Lung (tissue), 11 donors: ENCODE measurements at regions not wholly inside any gene's neighbourhood (a gene's known extent, or its start where the extent isn't known, plus 50 kb on each side); places are given as distances from the start of the nearest gene placed in this dataset.

Source experiments
- ATAC-seq: fragments of 200-7000 bp; cut with Tn5 transposase; one replicate; pipeline ENCODE4 v1.9.1; 2020; ENCODE audit warnings: moderate number of reproducible peaks; ENCODE audit not compliant: insufficient read depth, low FRiP score
- DNase-seq, 3 donors: peaks; one replicate each; pipeline ENCODE4 v3.0.0-alpha.2; 2013 to 2017
- H3K27ac ChIP-seq, 2 donors: one replicate each; pipeline ENCODE4 v1.5.1; 2013; ENCODE audit warnings: mild to moderate bottlenecking in 2 of 2, moderate library complexity in 2 of 2, control low read depth in 1 of 2, inconsistent platforms in 1 of 2, low read depth in 1 of 2, low read length in 1 of 2
- H3K27me3 ChIP-seq, 3 donors: one replicate each; pipeline ENCODE4 v1.5.1; 2013; ENCODE audit warnings: low read length in 2 of 3; ENCODE audit not compliant: control insufficient read depth in 3 of 3, insufficient read depth in 3 of 3
- H3K36me3 ChIP-seq, 4 donors: one replicate each; pipeline ENCODE4 v1.5.1; 2013; ENCODE audit warnings: low read length in 4 of 4, mild to moderate bottlenecking in 1 of 4, moderate library complexity in 1 of 4; ENCODE audit not compliant: control insufficient read depth in 4 of 4, insufficient read depth in 4 of 4
- H3K4me1 ChIP-seq, 5 donors: one replicate each; pipeline ENCODE4 v1.5.1; 2013; ENCODE audit warnings: low read length in 5 of 5, mild to moderate bottlenecking in 2 of 5, moderate library complexity in 1 of 5; ENCODE audit not compliant: control insufficient read depth in 5 of 5, insufficient read depth in 5 of 5
- H3K4me3 ChIP-seq: one replicate; pipeline ENCODE4 v1.5.1; 2013; ENCODE audit warnings: mild to moderate bottlenecking, control low read depth, moderate library complexity
- H3K9ac ChIP-seq, 2 donors: one replicate each; pipeline ENCODE4 v1.5.1; 2013; ENCODE audit warnings: low read length in 2 of 2, control low read depth in 1 of 2; ENCODE audit not compliant: insufficient read depth in 1 of 2
- H3K9me3 ChIP-seq, 4 donors: one replicate each; pipeline ENCODE4 v1.5.1; 2013; ENCODE audit warnings: low read length in 3 of 4, mild to moderate bottlenecking in 1 of 4, moderate library complexity in 1 of 4; ENCODE audit not compliant: control insufficient read depth in 4 of 4, insufficient read depth in 3 of 4
- whole genome bisulfite sequencing, 2 donors: extraction: QIAGEN DNeasy Blood & Tissue Kit; methylation state at CpG; one replicate each; pipeline ENCODE4 v1.1.7; 2013; 5-methylcytosine and 5-hydroxymethylcytosine counted together
- TF ChIP-seq, protein P1 (sequence below): IDR thresholded peaks from 2 replicates; pipeline ENCODE4 v1.5.1; 2012; ENCODE audit warnings: mild to moderate bottlenecking; ENCODE audit errors: control extremely low read depth, extremely low read depth
- donor health status: control.
- donor health status: control.
- donor health status: Bipolar disorder and iron deficiency.
- donor health status: healthy.
- donor health status: DM: yes; HTN: yes; CAD: no.

DNA sequence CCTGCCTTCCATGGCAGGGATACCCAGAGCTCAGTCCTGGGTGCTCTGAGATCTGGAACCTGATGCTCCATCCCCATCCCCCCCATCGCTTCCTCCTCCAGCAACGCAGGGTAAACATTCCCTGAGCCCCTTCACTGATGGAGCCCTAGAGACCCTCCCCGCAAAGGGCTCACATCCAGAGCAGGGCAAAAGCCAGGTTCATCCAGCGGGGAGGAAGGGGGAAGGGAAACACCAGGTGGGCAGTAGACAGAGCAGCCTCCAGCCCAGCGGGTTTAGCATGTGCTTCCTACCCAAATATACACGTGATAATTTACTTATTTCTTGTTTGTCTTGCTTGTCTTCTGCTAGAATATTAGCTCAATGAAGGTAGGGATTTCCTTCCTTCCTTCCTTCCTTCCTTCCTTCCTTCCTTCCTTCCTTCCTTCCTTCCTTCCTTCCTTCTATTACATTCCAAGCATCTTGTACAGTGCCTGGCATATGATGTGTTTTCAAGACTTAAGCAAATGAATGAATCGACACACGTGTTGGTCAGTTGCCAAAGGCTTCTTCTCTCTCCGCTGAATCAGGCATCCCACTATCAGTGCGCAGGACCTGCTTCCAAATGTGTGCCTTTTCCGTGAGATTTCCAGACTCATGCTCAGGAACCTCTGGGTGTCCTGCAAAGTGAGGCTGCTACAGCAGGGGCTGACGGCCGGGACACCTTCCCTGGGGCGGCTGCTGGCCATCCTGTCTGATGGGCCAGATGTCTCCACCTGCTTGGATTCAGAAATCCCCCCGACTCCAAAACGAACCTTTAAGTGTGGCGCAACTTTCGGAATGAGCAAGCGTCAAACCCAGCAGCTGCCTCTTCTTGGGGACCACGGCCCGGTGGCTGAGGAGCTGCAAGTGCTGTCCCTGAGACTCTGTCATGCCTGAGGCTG is 955.1 kb downstream of the BRD1 start:
- WGBS, 2 donors = 74 to 80% methylated on average over 21 of the region's 21 CpGs
- TF ChIP-seq, protein P1, sequence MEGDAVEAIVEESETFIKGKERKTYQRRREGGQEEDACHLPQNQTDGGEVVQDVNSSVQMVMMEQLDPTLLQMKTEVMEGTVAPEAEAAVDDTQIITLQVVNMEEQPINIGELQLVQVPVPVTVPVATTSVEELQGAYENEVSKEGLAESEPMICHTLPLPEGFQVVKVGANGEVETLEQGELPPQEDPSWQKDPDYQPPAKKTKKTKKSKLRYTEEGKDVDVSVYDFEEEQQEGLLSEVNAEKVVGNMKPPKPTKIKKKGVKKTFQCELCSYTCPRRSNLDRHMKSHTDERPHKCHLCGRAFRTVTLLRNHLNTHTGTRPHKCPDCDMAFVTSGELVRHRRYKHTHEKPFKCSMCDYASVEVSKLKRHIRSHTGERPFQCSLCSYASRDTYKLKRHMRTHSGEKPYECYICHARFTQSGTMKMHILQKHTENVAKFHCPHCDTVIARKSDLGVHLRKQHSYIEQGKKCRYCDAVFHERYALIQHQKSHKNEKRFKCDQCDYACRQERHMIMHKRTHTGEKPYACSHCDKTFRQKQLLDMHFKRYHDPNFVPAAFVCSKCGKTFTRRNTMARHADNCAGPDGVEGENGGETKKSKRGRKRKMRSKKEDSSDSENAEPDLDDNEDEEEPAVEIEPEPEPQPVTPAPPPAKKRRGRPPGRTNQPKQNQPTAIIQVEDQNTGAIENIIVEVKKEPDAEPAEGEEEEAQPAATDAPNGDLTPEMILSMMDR = no peak
- no peak for DNase-seq

DNA sequence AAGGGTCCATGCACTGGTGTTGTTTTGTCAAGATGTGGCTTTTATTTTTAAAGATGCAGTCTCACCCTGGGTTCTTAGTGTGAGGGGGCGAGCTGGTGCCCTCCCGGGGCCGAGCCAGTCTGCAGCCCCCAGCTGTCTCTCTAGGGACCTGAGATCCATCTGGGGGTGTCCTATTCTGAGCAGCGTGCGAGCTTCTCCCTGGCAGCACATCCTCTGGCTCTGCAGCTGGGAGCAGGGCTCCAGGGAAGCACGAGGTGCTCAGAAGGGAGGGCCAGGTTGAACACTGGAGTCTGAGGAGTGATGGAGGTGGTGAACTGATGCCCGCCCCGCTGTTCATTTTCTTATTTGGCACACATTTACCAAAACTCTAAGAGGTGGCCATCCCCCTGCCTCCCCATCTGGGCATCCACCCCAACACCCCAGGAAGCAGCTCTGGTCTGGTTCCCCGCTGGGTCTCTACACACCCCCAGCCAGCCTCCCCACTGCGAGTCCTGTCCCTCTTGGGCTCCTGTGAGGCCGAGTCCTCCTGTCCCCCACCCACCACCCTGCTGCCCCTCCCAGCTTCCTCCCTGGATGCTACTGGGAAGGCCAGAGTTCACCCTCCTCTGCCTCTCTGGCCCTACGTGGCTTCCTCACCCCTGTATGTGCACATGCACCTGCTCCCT is 956.4 kb downstream of the BRD1 start:
- H3K27ac ChIP-seq = no peak overlapping the region
- 78 to 83% methylated on average over 12 of the region's 12 CpGs for WGBS, 2 donors
- TF ChIP-seq, protein P1 = no peak
- no peaks in the 10 kb centered on the region for H3K36me3 ChIP-seq
- H3K9me3 ChIP-seq = peaks cover 0 to 5% (median 0%) of the 10 kb centered on the region in 4 donors
- no peak for ATAC-seq
- peaks cover 0 to 5% (median 0%) of the 10 kb centered on the region in 3 donors for H3K27me3 ChIP-seq
- DNase-seq = no peak
- H3K4me3 ChIP-seq = no peak overlapping the region
- H3K9ac ChIP-seq = no peak overlapping the region
- peaks cover 0 to 1% (median 0%) of the 10 kb centered on the region in 5 donors for H3K4me1 ChIP-seq

More for the DNA sequence above, 955.1 kb downstream of the BRD1 start:
- H3K4me1 ChIP-seq = no peaks in the 10 kb centered on the region
- ATAC-seq = no peak
- peaks cover 0 to 6% (median 0%) of the 10 kb centered on the region in 3 donors for H3K27me3 ChIP-seq
- H3K36me3 ChIP-seq = no peaks in the 10 kb centered on the region
- no peak overlapping the region for H3K9ac ChIP-seq
- H3K4me3 ChIP-seq = no peak overlapping the region
- peaks cover 0 to 5% (median 0%) of the 10 kb centered on the region in 4 donors for H3K9me3 ChIP-seq
- H3K27ac ChIP-seq = no peak overlapping the region

DNA sequence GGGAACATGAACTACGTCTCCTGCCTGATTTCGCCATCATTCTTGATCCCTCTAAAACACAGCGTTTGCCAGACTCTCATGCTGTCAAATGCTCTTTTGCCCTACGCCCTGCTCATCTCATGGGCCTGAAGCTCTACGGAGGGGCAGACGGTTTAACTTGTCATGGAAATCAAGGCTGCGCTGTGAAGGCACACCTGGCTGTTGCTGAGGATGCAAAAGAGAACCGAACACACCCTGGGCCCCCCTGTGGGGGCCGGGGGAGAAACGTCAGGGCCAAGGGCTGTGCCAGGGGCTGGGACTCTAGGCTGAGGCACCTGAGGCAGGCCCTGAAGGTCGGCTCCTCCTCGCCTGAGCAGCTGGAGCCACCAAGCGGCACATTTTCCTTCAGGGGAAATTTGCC is 957.2 kb downstream of the BRD1 start:
- 80 to 88% methylated on average over 13 of the region's 13 CpGs for WGBS, 2 donors
- Histone ChIP-seq H3K9me3 (peaks cover 0 to 5% (median 0%) of the 10 kb centered on the region in 4 donors), H3K4me3 (no peak overlapping the region), H3K4me1 (peaks cover 0 to 5% (median 0%) of the 10 kb centered on the region in 5 donors), H3K9ac (no peak overlapping the region), H3K27me3 (peaks cover 0 to 3% (median 0%) of the 10 kb centered on the region in 3 donors), H3K27ac (no peak overlapping the region), H3K36me3 (no peaks in the 10 kb centered on the region)
- DNase-seq (no peak), ATAC-seq (no peak)
- TF ChIP-seq, protein P1 = no peak
